Gastrocnemius medialis (tissue), 4 donors: ENCODE measurements at regions not wholly inside any gene's neighbourhood (a gene's known extent, or its start where the extent isn't known, plus 50 kb on each side); places are given as distances from the start of the nearest gene placed in this dataset.

Source experiments
- CTCF ChIP-seq, 5 experiments: fragments of 450-650 bp in 3 of 5; fragments of 200-600 bp in 2 of 5; sonication (generic) in 2 of 5; IDR thresholded peaks in 4 of 5; conservative IDR thresholded peaks in 1 of 5; 1 replicate in 4 of 5; 2 replicates in 1 of 5; pipeline ENCODE4 v1.5.1; 2016 to 2019; ENCODE audit warnings: antibody characterized with exemption in 5 of 5, mild to moderate bottlenecking in 3 of 5, moderate library complexity in 3 of 5
- POLR2A ChIP-seq, 2 donors: fragments of 450-650 bp; IDR thresholded peaks; one replicate each; pipeline ENCODE4 v1.6.1; 2017; ENCODE audit warnings: antibody characterized with exemption in 2 of 2, mild to moderate bottlenecking in 2 of 2, moderate library complexity in 2 of 2

GRCh38 chr2:134052173-134052572 lies 201.7 kb upstream of the MGAT5 start:
- TF ChIP-seq CTCF (IDR thresholded peaks at IDR 0.05 in 4 of 5, conservative IDR thresholded peaks at IDR 0.05 in 1 of 5), result no peak
- TF ChIP-seq POLR2A (IDR thresholded peaks at IDR 0.05), result no peak
